SH-SY5Y (cell line): ENCODE measurements at regions not wholly inside any gene's neighbourhood (a gene's known extent, or its start where the extent isn't known, plus 50 kb on each side); places are given as distances from the start of the nearest gene placed in this dataset.

Source experiments
- GATA2 ChIP-seq: IDR thresholded peaks from 2 replicates; pipeline ENCODE4 v1.6.1; 2011; ENCODE audit warnings: mild to moderate bottlenecking, low read depth, low read length
- GATA3 ChIP-seq: IDR thresholded peaks from 2 replicates; pipeline ENCODE4 v1.6.1; 2011; ENCODE audit warnings: low read depth, mild to moderate bottlenecking, low read length, moderate library complexity

GRCh38 chr2:234420408-234420807 is 76.5 kb downstream of the ARL4C start:
- TF ChIP-seq GATA3, result no peak
- no peak for TF ChIP-seq GATA2

GRCh38 chr2:234419726-234420125 is 77.2 kb downstream of the ARL4C start:
- TF ChIP-seq GATA3 (no peak), GATA2 (no peak)

DNA sequence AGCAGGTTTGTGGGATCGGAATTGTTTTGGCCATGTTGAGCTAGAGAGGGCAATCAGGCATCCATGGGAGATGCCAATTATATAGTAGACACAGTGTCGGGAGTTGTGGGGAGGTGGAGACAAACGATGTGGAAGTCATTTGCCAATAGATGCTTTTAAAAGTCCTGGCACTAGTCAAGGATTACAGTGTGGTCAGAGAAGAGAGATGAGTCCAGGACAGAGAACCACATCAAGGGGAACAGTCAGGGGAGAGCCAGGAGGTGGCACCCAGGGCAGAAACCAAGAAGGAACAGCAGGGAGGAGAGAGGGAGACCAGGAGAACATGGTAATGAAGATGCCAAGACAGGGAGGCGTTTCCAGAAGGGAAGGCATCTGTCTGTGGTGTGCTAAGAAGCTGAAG is 81.2 kb downstream of the ARL4C start:
- TF ChIP-seq GATA2, result no peak
- TF ChIP-seq GATA3, result no peak

- TF ChIP-seq GATA3, result no peak
Measured at GRCh38 chr2:234414596-234414995, 82.3 kb downstream of the ARL4C start.

DNA sequence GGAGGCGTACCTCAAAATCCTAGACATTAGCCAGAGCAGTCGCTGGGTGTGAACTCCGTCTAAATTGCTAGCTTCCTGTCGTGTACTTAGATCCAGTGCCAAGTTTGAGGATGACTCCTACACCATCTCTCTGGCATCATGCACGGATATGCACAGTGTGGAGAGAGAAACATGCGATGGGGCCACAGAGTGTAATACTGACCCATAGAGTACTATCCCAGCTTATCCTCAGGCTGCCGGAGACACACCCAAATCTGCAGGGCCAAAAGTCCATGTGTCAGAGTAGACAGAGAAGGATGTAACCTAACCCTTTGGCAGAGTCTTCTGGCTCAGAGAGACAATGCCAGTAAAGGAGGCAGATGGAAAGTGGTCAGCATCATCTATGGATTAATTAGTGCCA is 84.2 kb downstream of the ARL4C start:
- TF ChIP-seq GATA2, result no peak
- no peak for TF ChIP-seq GATA3

DNA sequence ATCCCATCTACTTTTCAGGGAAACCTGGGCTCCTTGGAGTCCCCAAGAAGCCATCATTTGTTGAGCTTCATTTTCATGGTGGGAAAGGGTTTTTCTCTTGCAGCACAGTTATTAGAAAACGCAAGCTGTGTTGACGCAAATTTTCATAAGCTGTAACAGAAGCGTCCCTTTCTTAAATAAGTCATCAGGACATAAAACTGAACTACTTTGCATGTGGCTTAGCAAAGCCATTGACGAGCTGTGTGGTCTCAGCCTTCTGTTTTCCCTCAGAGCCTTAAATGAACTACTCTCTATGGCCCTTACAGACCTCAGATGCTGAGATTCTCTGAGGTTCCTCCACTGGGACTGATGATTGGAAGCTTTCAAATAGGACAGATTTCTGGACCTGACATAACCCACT is 85.1 kb downstream of the ARL4C start:
- TF ChIP-seq GATA2 (no peak), GATA3 (no peak)

DNA sequence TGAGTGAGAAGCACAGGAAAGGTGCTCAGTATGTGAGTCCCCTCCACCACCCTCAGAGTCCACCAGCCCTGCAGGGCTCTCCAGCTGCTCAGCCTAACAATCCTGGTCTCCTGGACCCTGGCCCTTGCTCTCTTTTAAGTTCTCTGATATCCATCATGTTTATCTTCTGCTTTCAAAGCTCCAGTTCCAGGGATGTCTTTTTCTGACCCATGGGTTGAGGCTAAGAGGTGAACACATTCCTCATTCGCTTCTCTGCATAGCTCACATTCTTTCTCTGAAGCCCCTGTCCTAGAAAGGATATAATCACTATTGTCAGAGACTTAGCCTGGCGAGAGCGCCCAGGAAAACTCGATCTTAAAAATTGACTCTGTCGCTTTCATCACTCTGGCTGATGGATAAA is 86.4 kb downstream of the ARL4C start:
- TF ChIP-seq GATA2 (no peak), GATA3 (no peak)

DNA sequence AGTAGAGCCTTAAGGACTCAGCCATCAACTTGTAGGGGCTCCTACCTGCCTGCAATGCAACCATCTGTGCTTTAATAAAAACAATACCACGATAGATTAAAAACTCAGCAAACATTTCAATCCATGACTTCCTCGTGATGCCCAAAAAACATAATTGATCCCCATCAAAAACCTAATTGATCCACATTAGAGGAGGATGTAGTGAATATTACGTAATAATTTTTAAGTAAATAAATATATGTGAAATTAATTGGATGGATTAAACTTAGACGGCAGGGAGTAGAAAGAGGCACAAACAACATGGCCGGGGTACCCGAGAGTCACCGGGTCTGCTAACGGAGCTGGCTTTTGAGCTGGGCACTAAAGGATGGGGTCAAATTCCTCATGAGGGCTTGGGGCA is 87.3 kb downstream of the ARL4C start:
- TF ChIP-seq GATA3 (no peak), GATA2 (no peak)

- TF ChIP-seq GATA3, result no peak
- TF ChIP-seq GATA2, result no peak
Measured at GRCh38 chr2:234406085-234406484, 90.8 kb downstream of the ARL4C start.

DNA sequence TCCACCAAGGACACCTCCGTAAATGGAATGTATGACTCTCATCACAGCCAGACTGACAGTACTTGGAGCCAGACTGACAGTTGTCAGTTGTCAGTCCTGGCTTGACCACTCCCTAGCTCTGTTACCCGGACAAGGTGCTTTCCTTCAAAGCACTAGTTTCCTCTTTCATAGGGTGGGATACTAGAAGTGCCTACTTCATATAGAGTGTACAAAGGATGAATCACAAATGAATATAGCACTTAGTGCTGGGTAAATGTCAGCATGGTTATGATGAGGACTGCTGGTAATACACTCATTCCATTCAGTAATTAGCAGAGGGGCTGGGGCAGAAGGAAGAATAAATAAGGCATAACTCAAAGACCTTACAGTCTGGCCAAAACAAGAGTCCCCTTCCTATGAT is 91.4 kb downstream of the ARL4C start:
- TF ChIP-seq GATA2 (no peak), GATA3 (no peak)

DNA sequence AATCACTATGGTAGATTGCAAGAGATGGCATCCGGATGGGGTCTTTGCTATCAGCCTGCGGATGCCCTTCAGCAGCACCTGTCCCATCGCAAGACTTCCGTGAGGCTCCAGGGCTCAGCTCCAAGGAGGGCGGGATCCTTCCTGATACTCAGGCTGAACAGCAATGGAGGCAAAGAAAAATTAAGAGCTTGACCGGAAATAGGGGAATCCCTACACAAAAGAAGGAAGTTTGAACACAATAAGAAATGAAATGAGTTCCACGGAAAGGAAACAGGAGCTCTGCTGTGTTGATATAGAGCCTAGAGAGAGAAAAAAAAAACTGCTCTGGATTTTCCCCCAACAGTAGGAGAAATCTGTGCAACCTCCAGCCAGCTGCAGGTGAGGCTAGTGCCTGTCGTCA is 91.9 kb downstream of the ARL4C start:
- TF ChIP-seq GATA3 (no peak), GATA2 (no peak)

DNA sequence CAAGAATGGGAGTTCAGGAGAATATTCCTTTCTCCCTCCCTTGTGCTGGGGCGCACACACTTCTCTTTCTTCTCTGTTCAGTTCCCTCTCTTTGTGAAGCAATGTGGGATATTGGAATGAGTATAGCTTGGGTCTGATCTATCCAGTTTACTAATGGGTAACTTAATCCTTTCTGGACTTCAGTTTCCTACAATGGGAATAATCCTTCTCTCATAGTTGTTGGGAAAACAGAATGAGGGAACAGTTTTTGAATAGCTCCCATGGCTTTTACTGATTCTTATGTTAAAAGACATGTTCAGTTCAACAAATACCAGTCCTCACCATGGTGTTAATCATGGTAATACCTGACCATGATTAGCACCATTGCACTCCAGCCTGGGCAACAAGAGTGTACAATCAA is 93.1 kb downstream of the ARL4C start:
- TF ChIP-seq GATA3 (no peak), GATA2 (no peak)

DNA sequence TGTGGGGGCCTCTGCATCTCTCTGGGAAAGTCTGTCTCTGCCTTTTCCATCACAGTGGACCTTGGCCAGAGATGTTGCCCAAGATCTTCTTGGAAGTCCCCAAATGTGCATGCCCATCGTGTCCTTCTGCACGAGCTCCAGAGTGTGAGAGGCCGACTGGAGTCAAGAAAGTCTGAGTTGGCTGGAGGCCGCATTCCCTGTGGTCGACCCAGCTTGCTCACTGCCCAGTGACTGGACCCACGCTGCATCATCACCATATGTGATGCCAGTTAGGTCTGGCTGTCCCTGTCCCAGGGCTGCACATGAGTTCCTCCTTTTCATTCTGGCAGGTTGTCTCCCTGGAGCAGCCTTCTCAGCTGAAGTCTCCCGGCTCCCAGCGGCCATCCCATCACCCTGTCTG is 93.8 kb downstream of the ARL4C start:
- no peak for TF ChIP-seq GATA3
- no peak for TF ChIP-seq GATA2

DNA sequence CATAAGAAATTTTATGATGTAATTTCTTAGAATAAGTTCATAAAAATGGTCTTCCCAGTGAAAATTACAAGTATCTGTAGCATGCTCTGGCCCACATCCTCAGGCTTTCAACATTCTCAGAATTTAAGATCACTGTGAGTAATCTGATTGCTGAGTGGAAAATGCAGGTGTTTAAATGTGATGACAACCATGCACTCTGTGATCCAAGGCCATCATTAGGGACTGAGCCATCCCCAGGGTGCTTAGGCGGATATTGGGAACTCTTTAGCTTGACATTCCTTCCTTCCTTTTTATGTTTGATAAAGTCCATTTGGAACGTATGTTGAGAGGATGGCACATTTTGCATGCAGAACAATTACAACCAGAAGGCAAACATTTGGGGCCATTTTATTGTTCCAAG is 95.5 kb downstream of the ARL4C start:
- TF ChIP-seq GATA2 (no peak), GATA3 (no peak)

DNA sequence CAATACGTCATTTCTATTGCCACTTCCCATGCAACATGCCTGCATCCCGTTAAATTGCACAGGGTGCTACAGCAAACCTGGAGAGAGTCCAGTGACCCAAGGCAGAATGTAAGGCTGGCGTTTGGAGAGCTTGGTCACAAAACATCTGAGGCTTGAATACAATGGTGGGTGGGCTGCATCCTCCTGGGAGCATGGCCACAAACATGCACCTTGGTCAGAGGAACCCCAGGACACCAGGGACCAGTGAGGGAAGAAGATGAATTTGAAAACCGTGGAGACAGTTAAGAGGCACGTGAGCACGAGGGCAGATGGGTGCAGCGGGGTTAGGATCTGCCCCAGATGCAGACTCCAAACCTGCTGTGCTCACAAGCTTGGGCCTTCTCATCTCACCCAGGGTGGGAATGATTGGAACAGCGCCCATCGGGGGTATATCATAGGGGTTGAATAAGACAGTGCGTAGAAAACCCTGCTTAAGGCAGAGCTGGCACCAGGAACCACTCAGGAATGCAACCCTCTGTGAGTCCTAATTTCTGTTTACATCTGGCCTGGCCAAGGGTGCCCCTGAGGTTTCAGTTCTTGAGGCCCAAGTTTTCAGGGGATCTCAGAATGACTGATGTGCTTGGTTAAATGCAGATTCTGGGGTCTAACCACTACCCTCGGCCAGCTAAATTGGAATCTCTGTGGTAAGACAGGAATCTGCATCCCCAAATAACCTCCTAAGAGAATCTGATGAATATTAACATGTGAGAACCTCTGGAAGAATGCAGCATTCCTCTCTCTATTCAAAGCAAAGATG is 97.2 kb downstream of the ARL4C start:
- no peak for TF ChIP-seq GATA3
- TF ChIP-seq GATA2, result no peak

DNA sequence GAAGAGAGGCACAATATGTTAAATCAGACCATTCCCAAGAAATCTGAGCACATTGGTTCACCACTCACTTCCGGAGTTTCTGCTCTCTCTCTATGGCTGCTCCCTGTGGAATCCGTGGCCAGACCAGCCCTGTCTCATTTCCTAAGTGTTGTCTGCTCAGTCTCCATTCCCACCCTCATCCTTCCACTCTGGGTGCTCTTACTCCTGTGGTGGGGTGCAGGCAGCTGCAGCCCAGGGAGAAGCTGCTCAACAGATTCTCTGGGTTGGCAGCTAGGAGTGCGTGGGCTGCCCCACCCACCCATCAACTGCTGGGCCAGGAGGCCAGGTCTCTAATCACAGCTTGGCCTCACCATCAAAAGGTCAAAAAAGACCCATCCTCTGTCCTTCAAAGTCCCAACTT is 98.3 kb downstream of the ARL4C start:
- TF ChIP-seq GATA3 (no peak), GATA2 (no peak)
